Sciatic nerve (tissue), 2 donors: ENCODE measurements at regions not wholly inside any gene's neighbourhood (a gene's known extent, or its start where the extent isn't known, plus 50 kb on each side); places are given as distances from the start of the nearest gene placed in this dataset.

Experiments used
- ATAC-seq: fragments of 200-7000 bp; cut with Tn5 transposase; one replicate; pipeline ENCODE4 v1.9.1; 2020; ENCODE audit warnings: mild to moderate bottlenecking, moderate library complexity
- DNase-seq: peaks from one replicate; pipeline ENCODE4 v3.0.0-alpha.2; 2020; ENCODE audit warnings: low spot score
- intact Hi-C: fragments of 100-400 bp; cut with DNase I; formaldehyde crosslinking; loops from one replicate; pipeline ENCODE4 v1.14.2; 2022
- donor health status: DM: no; HTN: no; CAD: no.
- donor health status: DM: no; HTN: no; CAD: no.

GRCh38 chr10:131650771-131651673 is 249.8 kb upstream of the PPP2R2D start:
- intact Hi-C loops: no loop called here
- DNase-seq: no peak
- no peak for ATAC-seq

GRCh38 chr10:131651674-131652437 is 249.0 kb upstream of the PPP2R2D start:
- no peak for ATAC-seq
- DNase-seq: no peak
- intact Hi-C loops: no loop called here

GRCh38 chr10:131652438-131653139 is 248.2 kb upstream of the PPP2R2D start:
- DNase-seq: no peak
- intact Hi-C loops: no loop called here

DNA sequence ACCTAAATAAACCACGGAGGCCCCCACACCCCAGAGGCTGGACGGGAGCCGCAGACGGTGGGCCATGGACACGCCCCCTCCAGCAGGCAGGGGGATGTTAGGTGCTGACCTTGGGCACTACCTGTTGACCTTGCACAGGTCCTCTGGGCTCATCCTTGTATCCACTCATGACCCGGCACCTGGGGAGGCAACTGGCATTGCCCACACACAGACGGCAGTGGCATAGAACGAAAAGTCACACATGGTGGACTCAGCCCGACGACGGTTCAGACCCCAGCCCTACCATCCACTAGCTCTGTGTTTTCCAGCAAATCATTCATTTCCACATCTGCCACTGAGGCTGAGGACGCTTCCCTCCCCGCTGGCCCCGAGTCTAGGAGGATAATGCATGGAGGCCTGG is 247.7 kb upstream of the PPP2R2D start:
- intact Hi-C loops: no loop called here
- DNase-seq (no peak), ATAC-seq (no peak)

More at GRCh38 chr10:131652438-131653139, 248.2 kb upstream of the PPP2R2D start:
- no peak for ATAC-seq

DNA sequence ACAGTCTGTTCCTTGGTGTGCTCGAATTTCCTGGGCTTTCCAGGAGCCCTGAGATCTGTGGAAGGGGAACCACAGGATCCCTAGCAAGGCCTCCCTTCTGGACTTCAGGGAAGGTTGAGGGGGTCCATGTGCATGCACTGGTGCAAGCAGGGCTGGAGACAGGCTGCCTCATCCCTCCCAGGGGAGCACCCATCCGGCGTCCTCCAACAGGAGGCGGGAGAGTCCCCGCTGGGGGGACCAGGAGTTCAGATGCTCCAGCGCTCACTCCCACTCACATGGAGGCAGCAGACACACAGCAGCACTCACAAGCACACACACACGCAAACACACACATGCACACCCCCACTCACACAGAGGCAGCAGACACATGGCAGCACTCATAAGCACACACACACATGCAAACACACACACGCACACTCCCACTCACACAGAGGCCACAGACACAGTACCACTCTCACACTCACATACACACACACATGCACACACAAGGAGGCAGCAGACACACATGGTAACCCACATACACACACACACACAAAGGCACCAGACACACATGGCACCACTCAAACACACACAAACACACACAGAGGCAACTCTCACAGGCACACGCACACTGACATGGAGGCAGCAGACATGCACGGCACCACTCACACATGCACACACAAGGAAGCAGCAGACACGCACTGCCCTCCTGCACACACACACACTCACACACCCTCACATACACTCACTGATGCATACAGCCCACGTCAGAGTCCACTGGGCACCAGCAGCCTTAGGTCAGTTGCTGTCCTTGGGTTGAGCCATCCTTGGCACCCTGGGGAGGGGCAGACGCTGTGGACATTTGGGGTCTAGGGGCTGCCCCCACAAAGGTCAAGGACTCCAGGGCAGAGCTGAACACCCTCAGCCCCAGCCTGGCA is 247.0 kb upstream of the PPP2R2D start:
- intact Hi-C loops: no loop called here
- DNase-seq: no peak
- ATAC-seq: no peak

GRCh38 chr10:131654471-131655087 is 246.2 kb upstream of the PPP2R2D start:
- intact Hi-C loops: no loop called here
- DNase-seq: no peak
- no peak for ATAC-seq

GRCh38 chr10:131655101-131655849 is 245.5 kb upstream of the PPP2R2D start:
- DNase-seq: no peak
- no peak for ATAC-seq
- intact Hi-C loops: no loop called here

DNA sequence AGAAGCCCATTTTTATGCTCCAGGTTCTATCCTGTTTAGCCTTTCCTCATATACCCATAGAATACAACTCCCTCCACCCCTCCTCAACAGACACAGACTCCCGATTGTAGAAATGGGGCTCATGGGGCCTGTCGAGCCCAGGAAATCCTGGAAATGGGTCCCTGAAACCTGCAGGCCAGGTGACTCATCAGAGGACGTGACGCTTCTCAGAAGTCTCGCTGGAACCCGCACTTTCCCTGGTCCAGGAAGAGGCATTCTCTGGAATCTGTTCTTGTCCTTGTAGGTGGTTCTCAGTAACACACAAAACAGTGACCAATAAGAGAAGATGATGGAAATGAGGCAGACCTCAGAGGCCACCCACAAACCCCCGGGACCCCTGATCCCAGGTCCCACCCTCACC is 244.8 kb upstream of the PPP2R2D start:
- intact Hi-C loops: no loop called here
- DNase-seq (no peak), ATAC-seq (no peak)

GRCh38 chr10:131656431-131656841 is 244.4 kb upstream of the PPP2R2D start:
- DNase-seq (no peak), ATAC-seq (no peak)
- intact Hi-C loops: no loop called here

DNA sequence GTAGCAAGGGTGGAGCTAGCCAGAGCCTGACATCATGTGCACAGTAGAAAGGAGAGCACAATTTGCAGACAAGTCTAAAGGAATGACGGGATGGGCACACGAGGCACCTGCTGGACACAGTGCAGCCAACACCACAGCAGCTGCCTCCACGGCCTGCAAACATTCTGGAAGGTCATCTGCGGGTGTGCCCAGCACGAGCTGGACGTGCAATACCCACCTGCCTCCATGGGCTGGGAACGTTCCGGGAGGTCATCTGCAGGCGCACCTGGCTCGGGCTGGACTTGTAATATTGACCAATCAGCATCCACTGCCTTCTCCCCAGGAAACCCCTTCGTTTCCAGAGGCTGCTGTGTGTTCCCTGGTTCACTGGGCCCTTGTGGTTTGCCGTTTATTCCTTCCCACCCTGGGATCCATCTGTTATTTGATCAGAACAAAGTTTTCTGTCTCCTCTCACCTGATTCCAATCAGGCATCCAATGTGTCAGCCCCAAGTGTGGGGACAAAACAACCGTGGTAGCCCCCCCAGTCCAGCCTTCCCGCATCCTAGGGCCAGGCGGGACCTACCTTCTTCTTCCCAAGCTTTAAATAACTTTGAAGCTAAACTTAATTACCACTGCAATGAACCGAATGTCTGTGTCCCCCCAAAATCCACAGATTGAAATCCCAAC is 243.4 kb upstream of the PPP2R2D start:
- ATAC-seq: no peak
- DNase-seq: no peak
- intact Hi-C loops: no loop called here

DNA sequence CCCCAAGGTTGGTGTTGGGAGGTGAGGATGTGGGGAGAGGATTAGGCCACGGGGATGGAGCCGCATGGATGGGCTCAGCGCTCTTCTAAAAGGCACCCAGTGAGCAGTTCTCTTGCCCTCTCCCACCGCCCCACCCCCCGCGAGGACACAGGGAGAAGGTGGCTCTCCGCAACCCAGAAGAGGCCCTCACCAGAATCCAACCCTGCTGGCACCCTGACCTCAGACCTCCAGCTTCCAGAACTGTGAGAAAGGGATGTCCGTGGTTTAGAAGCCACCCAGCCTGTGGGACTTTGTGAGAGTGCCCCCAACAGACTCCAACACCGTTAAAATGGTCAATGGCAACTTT is 242.8 kb upstream of the PPP2R2D start:
- no peak for DNase-seq
- intact Hi-C loops: no loop called here
- no peak for ATAC-seq

- ATAC-seq (no peak), DNase-seq (no peak)
- intact Hi-C loops: no loop called here
These were observed 242.2 kb upstream of the PPP2R2D start for GRCh38 chr10:131658476-131659110.

- ATAC-seq: no peak
- intact Hi-C loops: no loop called here
- no peak for DNase-seq
These were observed 240.4 kb upstream of the PPP2R2D start for GRCh38 chr10:131660427-131660826.

GRCh38 chr10:131662851-131663250 is 238.0 kb upstream of the PPP2R2D start:
- ATAC-seq: no peak
- DNase-seq: no peak
- intact Hi-C loops: no loop called here

GRCh38 chr10:131663351-131663750 is 237.5 kb upstream of the PPP2R2D start:
- ATAC-seq (no peak), DNase-seq (no peak)
- intact Hi-C loops: no loop called here

DNA sequence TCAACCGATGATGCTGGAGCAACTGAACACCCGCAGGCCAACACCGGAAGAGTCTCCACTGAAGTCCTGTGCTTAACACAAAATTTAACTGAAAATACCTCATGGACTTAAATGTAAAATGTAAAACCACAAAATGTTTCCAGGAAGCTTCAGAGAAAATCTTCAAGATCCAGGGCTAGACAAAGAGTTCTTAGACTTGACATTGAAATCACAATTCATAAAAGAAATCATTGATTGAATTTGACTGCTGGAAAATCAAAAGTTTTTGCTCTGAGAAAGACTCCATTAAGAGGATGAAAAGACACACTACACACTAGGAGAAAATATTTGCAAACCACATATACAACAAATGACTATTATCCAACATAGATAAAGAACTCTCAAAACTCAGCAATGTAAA is 234.7 kb upstream of the PPP2R2D start:
- ATAC-seq (no peak), DNase-seq (no peak)

DNA sequence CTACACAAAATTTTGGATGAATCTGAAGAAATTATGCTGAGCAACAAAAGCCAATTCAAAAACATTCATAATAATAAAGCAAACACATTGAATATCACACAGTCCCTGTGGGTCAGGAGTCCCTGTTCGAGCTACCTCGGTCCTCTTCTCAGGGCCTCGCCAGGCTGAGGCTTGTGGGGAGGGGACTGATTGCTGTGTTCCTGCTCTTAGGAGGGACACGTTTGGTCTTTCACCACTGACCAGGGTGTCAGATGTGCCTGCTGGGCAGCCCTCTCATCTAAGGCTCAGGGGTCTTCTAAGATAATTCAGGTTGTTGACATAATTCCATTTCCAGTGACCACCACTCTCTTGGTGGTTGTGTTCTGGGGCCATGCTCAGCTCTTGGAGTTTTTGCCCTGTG is 233.8 kb upstream of the PPP2R2D start:
- DNase-seq (no peak), ATAC-seq (no peak)

More for the DNA sequence above, 234.7 kb upstream of the PPP2R2D start:
- intact Hi-C loops: no loop called here

More for the DNA sequence above, 233.8 kb upstream of the PPP2R2D start:
- intact Hi-C loops: no loop called here
